GM19452 (cell line): ENCODE measurements at regions not wholly inside any gene's neighbourhood (a gene's known extent, or its start where the extent isn't known, plus 50 kb on each side); places are given as distances from the start of the nearest gene placed in this dataset.
"Not testable (repeated sequence)": the region's sequence is repeated elsewhere in the genome, so short reads cannot be mapped to it uniquely, and the experiment has no call there.

Experiments
- ATAC-seq: cut with Tn5 transposase; IDR thresholded peaks from one replicate; pipeline ENCODE4 v1.9.1; 2021; ENCODE audit not compliant: unreplicated experiment

DNA sequence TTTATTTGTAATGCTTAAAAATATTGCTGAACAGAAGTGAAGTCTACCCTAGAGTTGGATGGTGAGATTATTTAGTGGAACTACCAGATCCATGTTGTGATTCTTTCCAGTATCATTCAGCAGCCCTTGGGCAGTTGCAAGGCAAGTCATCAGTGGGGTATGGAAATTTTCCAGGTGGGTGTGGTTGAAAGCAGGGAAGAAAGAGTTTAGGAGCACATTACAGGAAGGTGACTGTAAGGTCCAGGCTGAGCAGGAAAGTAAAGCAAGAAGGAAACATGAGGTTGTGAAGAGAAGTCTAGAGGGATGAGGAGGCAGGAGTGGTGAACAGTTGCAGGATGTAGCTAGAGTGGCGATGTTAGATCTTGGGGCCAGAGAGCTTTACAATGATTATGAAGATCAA is 178.0 kb upstream of the ROPN1B start:
- ATAC-seq, result not testable (repeated sequence)

DNA sequence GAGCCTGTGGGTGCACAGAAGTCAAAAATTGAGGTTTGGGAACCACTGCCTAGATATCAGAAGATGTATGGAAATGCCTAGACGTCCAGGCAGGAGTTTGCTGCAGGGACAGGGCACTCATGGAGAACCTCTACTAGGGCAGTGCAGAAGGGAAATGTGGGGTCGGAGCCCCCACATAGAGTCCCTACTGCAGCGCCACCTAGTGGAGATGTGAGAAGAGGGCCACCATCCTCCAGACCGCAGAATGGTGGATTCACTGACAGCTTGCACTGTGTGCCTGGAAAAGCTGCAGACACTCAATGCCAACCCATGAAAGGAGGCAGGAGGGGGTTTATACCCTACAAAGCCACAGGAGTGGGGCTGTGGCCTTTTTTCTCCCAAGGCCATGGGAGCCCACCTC is 159.0 kb upstream of the ROPN1B start:
- not testable (repeated sequence) for ATAC-seq

GRCh38 chr3:125822175-125822574 is 146.8 kb upstream of the ROPN1B start:
- not testable (repeated sequence) for ATAC-seq

GRCh38 chr3:125831005-125831750 is 137.8 kb upstream of the ROPN1B start:
- ATAC-seq, result not testable (repeated sequence)

GRCh38 chr3:125835562-125835961 is 133.4 kb upstream of the ROPN1B start:
- ATAC-seq, result not testable (repeated sequence)

GRCh38 chr3:125836011-125836551 is 132.9 kb upstream of the ROPN1B start:
- ATAC-seq, result not testable (repeated sequence)

DNA sequence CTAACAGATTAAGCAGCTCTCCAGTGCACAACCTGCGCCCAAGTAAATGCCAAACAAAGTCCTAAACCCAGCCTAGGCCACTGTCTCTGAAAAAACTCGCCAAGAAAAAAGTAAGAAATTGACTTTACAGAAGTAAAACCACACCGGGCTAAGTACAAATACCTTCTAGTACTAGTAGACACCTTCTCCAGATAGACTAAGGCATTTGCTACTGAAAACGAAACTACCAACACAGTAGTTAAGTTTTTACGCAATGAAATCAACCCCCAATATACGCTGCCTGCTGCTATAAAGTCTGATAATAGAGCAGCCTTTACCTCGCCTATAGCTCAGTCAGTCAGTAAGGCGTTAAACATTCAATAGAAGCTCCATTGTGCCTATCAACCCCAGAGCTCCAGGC is 132.2 kb upstream of the ROPN1B start:
- ATAC-seq, result not testable (repeated sequence)

DNA sequence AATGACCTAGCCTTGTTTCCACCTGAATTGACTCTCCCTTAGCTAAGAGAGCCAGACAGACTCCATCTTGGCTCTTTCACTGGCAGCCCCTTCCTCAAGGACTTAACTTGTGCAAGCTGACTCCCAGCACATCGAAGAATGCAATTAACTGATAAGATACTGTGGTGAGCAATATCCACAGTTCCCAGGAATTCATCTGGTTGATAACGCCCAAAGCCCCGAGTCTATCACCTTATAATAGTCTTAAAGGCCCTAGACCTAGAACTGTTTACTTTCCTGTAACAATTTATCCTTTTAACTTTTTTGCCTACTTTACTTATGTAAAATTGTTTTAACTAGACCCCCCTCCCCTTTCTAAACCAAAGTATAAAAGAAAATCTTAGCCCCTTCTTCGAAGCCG is 130.1 kb upstream of the ROPN1B start:
- ATAC-seq, result not testable (repeated sequence)

GRCh38 chr3:125840465-125840864 is 128.5 kb upstream of the ROPN1B start:
- ATAC-seq, result not testable (repeated sequence)

GRCh38 chr3:125847966-125848365 is 121.0 kb upstream of the ROPN1B start:
- ATAC-seq, result not testable (repeated sequence)

DNA sequence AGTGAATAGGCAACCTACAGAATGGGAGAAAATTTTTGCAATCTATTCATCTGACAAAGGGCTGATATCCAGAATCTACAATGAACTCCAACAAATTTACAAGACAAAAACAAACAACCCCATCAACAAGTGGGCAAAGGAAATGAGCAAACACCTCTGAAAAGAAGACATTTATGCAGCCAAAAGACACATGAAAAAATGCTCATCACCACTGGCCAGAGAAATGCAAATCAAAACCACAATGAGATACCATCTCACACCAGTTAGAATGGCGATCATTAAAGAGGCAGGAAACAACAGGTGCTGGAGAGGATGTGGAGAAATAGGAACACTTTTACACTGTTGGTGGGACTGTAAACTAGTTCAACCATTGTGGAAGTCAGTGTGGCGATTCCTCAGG is 114.0 kb upstream of the ROPN1B start:
- not testable (repeated sequence) for ATAC-seq

DNA sequence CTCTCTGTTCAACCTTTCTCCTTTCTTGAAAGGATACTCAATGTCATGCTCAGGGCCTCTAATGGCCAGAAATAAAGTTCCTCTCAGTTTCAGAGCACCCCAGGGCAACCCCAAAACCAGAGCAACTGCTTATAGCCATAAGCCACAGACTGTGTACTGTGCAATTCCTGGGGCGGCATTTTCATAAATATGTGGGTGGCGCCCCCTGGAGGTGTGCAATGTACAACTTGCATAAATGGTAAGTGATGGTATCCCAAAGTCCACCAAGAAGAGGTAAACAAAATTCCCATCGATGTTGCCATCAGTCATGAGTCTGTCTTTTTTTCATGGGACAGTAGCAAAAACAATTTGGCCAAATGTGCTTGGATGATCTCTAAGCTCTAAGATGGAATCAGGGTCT is 108.4 kb upstream of the ROPN1B start:
- not testable (repeated sequence) for ATAC-seq

DNA sequence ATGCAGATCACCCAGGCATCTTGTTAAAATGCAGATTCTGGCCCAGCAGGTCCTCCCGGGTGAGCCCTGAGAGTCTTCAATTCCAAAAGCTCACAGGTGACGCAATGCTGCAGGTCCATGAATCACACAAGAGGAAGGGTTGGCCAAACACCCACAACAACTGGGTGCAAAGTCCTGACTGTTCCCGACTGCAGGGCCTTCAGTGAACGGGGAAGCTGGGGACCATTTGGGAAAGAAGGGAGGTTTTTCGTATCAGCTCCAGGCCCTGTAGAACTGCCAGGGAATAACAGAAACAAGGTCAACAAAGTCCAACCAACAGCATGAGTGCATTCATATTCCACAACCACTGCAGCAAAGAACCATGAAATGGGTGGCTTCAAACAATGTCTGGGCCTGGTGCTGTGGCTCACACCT is 106.1 kb upstream of the ROPN1B start:
- not testable (repeated sequence) for ATAC-seq

- not testable (repeated sequence) for ATAC-seq
Measured at GRCh38 chr3:125864532-125864931, 104.4 kb upstream of the ROPN1B start.

GRCh38 chr3:125886006-125886405 is 83.0 kb upstream of the ROPN1B start:
- ATAC-seq, result not testable (repeated sequence)

DNA sequence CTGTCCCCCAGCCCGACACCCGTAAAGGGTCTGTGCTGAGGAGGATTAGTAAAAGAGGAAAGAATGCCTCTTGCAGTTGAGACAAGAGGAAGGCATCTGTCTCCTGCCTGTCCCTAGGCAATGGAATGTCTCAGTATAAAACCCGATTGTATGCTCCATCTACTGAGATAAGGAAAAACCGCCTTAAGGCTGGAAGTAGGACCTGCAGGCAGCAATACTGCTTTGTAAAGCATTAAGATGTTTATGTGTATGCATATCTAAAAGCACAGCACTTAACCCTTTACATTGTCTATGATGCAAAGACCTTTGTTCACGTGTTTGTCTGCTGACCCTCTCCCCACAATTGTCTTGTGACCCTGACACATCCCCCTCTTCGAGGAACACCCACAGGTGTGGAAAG is 69.8 kb upstream of the ROPN1B start:
- ATAC-seq, result not testable (repeated sequence)

DNA sequence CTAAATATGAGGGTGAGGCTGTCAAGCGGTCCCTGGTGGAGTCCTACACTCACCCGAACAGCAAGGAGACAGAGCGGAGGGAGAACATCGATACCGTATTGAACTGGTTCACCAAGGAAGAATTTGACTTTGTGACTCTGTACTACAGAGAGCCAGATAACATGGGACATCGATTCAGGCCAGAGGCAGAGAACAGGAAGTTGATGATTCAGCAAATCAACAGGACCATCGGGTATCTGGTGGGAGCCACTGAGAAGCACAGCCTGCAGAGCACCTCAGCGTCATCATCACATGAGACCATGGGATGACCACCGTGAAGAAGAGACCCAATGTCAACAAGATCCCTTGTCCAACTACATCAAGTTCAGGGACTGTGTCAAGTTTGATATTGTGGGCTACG is 67.5 kb upstream of the ROPN1B start:
- not testable (repeated sequence) for ATAC-seq

DNA sequence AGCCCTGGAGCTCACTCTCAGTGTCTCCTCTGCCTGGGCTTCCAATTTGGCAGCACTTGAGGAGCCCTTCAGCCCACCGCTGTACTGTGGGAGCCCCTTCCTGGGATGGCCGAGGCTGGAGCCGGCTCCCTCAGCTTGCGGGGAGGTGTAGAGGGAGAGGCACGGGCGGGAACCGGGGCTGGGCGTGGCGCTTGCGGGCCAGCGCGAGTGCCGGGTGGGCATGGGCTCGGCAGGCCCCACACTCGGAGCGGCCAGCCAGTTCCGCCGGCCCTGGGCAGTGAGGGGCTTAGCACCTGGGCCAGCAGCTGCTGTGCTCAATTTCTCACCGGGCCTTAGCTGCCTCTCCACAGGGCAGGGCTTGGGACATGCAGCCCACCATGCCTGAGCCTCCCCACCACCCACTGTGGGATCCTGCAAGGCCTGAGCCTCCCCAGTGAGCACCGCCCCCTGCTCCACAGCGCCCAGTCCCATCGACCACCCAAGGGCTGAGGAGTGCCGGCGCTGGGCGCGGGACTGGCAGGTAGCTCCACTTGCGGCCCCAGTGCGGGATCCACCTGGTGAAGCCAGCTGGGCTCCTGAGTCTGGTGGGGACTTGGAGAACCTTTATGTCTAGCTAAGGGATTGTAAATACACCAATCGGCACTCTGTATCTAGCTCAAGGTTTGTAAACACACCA is 65.1 kb upstream of the ROPN1B start:
- ATAC-seq, result not testable (repeated sequence)

- not testable (repeated sequence) for ATAC-seq
Measured at GRCh38 chr3:125907279-125907678, 61.7 kb upstream of the ROPN1B start.

DNA sequence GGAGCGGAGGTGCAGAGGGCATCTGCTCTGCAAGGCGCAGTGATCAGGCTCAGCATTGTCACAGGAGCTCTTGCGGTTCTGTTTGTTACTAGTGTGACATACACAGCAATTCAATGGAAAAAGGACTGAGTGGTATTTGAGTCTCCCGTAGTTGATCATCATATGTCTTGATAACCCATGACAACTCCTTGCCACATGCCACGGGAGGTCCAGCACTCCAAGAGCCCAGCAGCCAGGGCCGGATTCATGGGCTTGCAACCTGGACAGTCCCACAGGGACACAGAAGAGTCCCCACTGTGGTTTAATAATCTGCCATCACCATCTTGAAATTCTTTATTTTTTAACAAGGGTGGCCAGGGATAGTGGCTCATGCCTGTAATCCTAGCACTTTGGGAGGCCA is 58.1 kb upstream of the ROPN1B start:
- ATAC-seq, result not testable (repeated sequence)

- not testable (repeated sequence) for ATAC-seq
Measured at GRCh38 chr3:125914608-125915436, 54.2 kb upstream of the ROPN1B start.
